ENCODE measurements at regions not wholly inside any gene's neighbourhood (a gene's known extent, or its start where the extent isn't known, plus 50 kb on each side); places are given as distances from the start of the nearest gene placed in this dataset.

DNA sequence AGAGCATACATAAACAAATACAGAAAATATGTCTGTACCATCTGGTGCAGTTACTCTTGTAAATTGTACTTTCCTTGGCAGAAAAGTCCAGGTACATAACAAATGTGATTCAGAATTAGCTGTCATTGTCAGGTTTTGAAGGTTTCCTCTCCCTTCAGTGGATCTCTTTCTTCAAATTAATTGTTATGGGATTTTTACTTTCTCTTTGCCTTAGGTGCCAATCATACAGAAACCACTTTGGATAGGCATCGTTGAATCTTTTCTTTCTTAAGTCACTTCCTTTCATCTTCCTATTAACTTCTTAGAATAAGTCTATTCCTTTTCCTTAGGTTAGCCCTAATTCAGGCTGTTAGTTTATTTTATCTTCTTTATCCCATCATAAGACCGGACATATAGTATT is 1992.1 kb upstream of the IGFBP7 start:
- H2BK5ac ChIP-seq (ENCODE audit: low read depth, low read length): no peak overlapping the region
- no peaks in the 10 kb centered on the region for H3K79me2 ChIP-seq (ENCODE audit: control insufficient read depth in 1 of 2, insufficient read depth in 2 of 2, low read length in 2 of 2)
- no peak overlapping the region for H4K91ac ChIP-seq (replicated peaks; ENCODE audit: insufficient read length, low read length)
- H3K18ac ChIP-seq (ENCODE audit: extremely low read depth, low read length): no peak overlapping the region
- no peak overlapping the region for H4K5ac ChIP-seq (ENCODE audit: insufficient read length, low read depth, low read length)
- DNase-seq (ENCODE audit: low read depth in 1 of 2, low spot score in 2 of 2) (no peak), FAIRE-seq (no peak)
- no peak overlapping the region for H2AK5ac ChIP-seq (ENCODE audit: low read depth, low read length)
- H3K9ac ChIP-seq (replicated peaks in 1 of 4; ENCODE audit: extremely low read depth in 1 of 4, low read depth in 3 of 4, low read length in 3 of 4): no peak overlapping the region
- H3K4me3 ChIP-seq (ENCODE audit: extremely low read depth in 1 of 4, insufficient read depth in 2 of 4, low read depth in 3 of 4, low read length in 4 of 4): no peak overlapping the region
- no peak overlapping the region for H2BK15ac ChIP-seq (ENCODE audit: low read length)
- H3K56ac ChIP-seq (replicated peaks; ENCODE audit: insufficient read length, low read depth, low read length): no peak overlapping the region
- no peak overlapping the region for H3K4me2 ChIP-seq (ENCODE audit: insufficient read depth in 1 of 2, low read depth in 2 of 2, low read length in 2 of 2)
- no peaks in the 10 kb centered on the region for H3K23me2 ChIP-seq (ENCODE audit: low read depth, low read length)
- H3K14ac ChIP-seq (ENCODE audit: insufficient read length): no peak overlapping the region
- no peaks in the 10 kb centered on the region for H3K27me3 ChIP-seq (replicated peaks in 1 of 4; ENCODE audit: control insufficient read depth in 3 of 4, extremely low read depth in 1 of 4, insufficient read depth in 3 of 4, low read length in 3 of 4)
- no peak overlapping the region for H4K8ac ChIP-seq (ENCODE audit: extremely low read depth, insufficient read depth, low read length)
- H2BK120ac ChIP-seq (replicated peaks; ENCODE audit: low read depth, low read length): no peak overlapping the region
- no peak overlapping the region for H3K4ac ChIP-seq (replicated peaks; ENCODE audit: insufficient read length, low read depth, low read length)
- H2AFZ ChIP-seq (ENCODE audit: low read length): no peak overlapping the region
- H3K36me3 ChIP-seq (ENCODE audit: control insufficient read depth in 2 of 4, insufficient read depth in 4 of 4, low read length in 3 of 4): no peaks in the 10 kb centered on the region
- ChIA-PET CTCF (ENCODE audit: partially characterized antibody) (no interaction called here), POLR2A (ENCODE audit: partially characterized antibody) (no interaction called here)
- no peaks in the 10 kb centered on the region for H4K20me1 ChIP-seq (replicated peaks in 1 of 2; ENCODE audit: control insufficient read depth in 1 of 2, insufficient read depth in 2 of 2, low read length in 2 of 2)
- H3K4me1 ChIP-seq (replicated peaks in 1 of 4; ENCODE audit: control insufficient read depth in 3 of 4, insufficient read depth in 4 of 4, low read length in 3 of 4): no peaks in the 10 kb centered on the region
- no peaks in the 10 kb centered on the region for H3K79me1 ChIP-seq (ENCODE audit: low read depth, low read length)
- no peak overlapping the region for H2BK20ac ChIP-seq (ENCODE audit: low read length)
- no peak overlapping the region for H2BK12ac ChIP-seq (ENCODE audit: low read depth, low read length)
- 86% methylated on average over 2 of the region's 2 CpGs; no CpG with 5 or more reads in 1 of the 2 experiments for WGBS, 2 experiments (ENCODE audit: extremely low coverage in 1 of 2, insufficient coverage in 1 of 2, insufficient read length in 1 of 2, insufficient replicate concordance in 2 of 2, low coverage in 1 of 2, low lambda C conversion rate in 2 of 2, missing lambda C conversion rate in 1 of 2)
- no peaks in the 10 kb centered on the region for H3K9me3 ChIP-seq (ENCODE audit: insufficient read depth in 2 of 2, low read depth in 1 of 2, low read length in 1 of 2)
- no peak overlapping the region for H3K27ac ChIP-seq (ENCODE audit: low read depth, low read length)
- H3K23ac ChIP-seq (ENCODE audit: insufficient read length): no peak overlapping the region
- TF ChIP-seq CBX5 (IDR thresholded peaks at IDR 0.05; ENCODE audit: low read depth, low read length): no peak
- no peak for TF ChIP-seq SIN3A (conservative IDR thresholded peaks at IDR 0.05 in 1 of 2, IDR thresholded peaks at IDR 0.05 in 1 of 2; ENCODE audit: low read depth in 1 of 2, low read length in 2 of 2)
- TF ChIP-seq SP2 (IDR thresholded peaks at IDR 0.05; ENCODE audit: low read length): no peak
- no peak for TF ChIP-seq TEAD4 (IDR thresholded peaks at IDR 0.05; ENCODE audit: low read depth, low read length)
- no peak for TF ChIP-seq YY1 (IDR thresholded peaks at IDR 0.05; ENCODE audit: low read depth, low read length)
- no peak for TF ChIP-seq HDAC6 (IDR thresholded peaks at IDR 0.05; ENCODE audit: low read depth, low read length)
- TF ChIP-seq SIX5 (IDR thresholded peaks at IDR 0.05; ENCODE audit: low read depth, low read length): no peak
- no peak for TF ChIP-seq POLR2AphosphoS5 (IDR thresholded peaks at IDR 0.05; ENCODE audit: low read depth, low read length)
- TF ChIP-seq SUZ12 (IDR thresholded peaks at IDR 0.05; ENCODE audit: low read length): no peak
- TF ChIP-seq CHD2 (IDR thresholded peaks at IDR 0.05; ENCODE audit: low read length): no peak
- TF ChIP-seq ASH2L (IDR thresholded peaks at IDR 0.05; ENCODE audit: low read length): no peak
- no peak for TF ChIP-seq KDM4A (IDR thresholded peaks at IDR 0.05; ENCODE audit: low read depth, low read length, severe bottlenecking)
- TF ChIP-seq CREB1 (IDR thresholded peaks at IDR 0.05): no peak
- TF ChIP-seq RAD21 (IDR thresholded peaks at IDR 0.05 in 1 of 2, conservative IDR thresholded peaks at IDR 0.05 in 1 of 2; ENCODE audit: low read depth in 2 of 2, low read length in 2 of 2): no peak
- no peak for TF ChIP-seq CBX8 (IDR thresholded peaks at IDR 0.05; ENCODE audit: borderline replicate concordance, low read depth, low read length)
- TF ChIP-seq SP1 (IDR thresholded peaks at IDR 0.05; ENCODE audit: low read depth, low read length): no peak
- TF ChIP-seq, protein P1, sequence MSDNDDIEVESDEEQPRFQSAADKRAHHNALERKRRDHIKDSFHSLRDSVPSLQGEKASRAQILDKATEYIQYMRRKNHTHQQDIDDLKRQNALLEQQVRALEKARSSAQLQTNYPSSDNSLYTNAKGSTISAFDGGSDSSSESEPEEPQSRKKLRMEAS (IDR thresholded peaks at IDR 0.05): no peak
